Ascending aorta (tissue), 2 donors: ENCODE measurements at regions not wholly inside any gene's neighbourhood (a gene's known extent, or its start where the extent isn't known, plus 50 kb on each side); places are given as distances from the start of the nearest gene placed in this dataset.

ENCODE experiments used
- DNase-seq, 2 donors: peaks; one replicate each; pipeline ENCODE4 v3.0.0-alpha.2; 2019; ENCODE audit warnings: low spot score in 2 of 2
- H3K27ac ChIP-seq, 2 donors: fragments of 200-600 bp; sonication (generic); one replicate each; pipeline ENCODE4 v1.5.1; 2016 to 2017; ENCODE audit warnings: mild to moderate bottlenecking in 1 of 2
- H3K27me3 ChIP-seq: fragments of 200-600 bp; sonication (generic); one replicate; pipeline ENCODE4 v1.5.1; 2017
- H3K36me3 ChIP-seq, 2 donors: fragments of 200-600 bp; sonication (generic); one replicate each; pipeline ENCODE4 v1.5.1; 2016
- H3K4me1 ChIP-seq, 2 donors: fragments of 200-600 bp; sonication (generic); one replicate each; pipeline ENCODE4 v1.5.1; 2016 to 2017; ENCODE audit warnings: mild to moderate bottlenecking in 1 of 2
- H3K4me3 ChIP-seq, 2 donors: fragments of 200-600 bp; sonication (generic); one replicate each; pipeline ENCODE4 v1.5.1; 2016 to 2017; ENCODE audit warnings: mild to moderate bottlenecking in 1 of 2
- H3K9me3 ChIP-seq, 2 donors: fragments of 200-600 bp; sonication (generic); one replicate each; pipeline ENCODE4 v1.5.1; 2016
- CTCF ChIP-seq, 3 experiments: fragments of 200-600 bp in 2 of 3; fragments of 450-650 bp in 1 of 3; sonication (generic) in 2 of 3; IDR thresholded peaks; one replicate each; pipeline ENCODE4 v1.5.1; 2016 to 2019; ENCODE audit warnings: antibody characterized with exemption in 3 of 3, mild to moderate bottlenecking in 1 of 3, moderate library complexity in 1 of 3
- intact Hi-C: fragments of 100-400 bp; cut with DNase I; formaldehyde crosslinking; loops from one replicate; pipeline ENCODE4 v1.15.1; 2023

- Histone ChIP-seq H3K4me3 (no peak overlapping the region), H3K27ac (no peak overlapping the region), H3K36me3 (no peaks in the 10 kb centered on the region), H3K4me1 (no peaks in the 10 kb centered on the region), H3K27me3 (no peaks in the 10 kb centered on the region), H3K9me3 (no peaks in the 10 kb centered on the region)
- no peak for TF ChIP-seq CTCF (IDR thresholded peaks at IDR 0.05)
- intact Hi-C loops: no loop called here
- DNase-seq: no peak
Measured at GRCh38 chr5:74433896-74434829, 206.4 kb downstream of the ENC1 start.

- H3K9me3 ChIP-seq: no peaks in the 10 kb centered on the region
- no peak for DNase-seq
- H3K36me3 ChIP-seq: no peaks in the 10 kb centered on the region
- H3K4me1 ChIP-seq: no peaks in the 10 kb centered on the region
- no peak overlapping the region for H3K27ac ChIP-seq
- no peak for TF ChIP-seq CTCF (IDR thresholded peaks at IDR 0.05)
- intact Hi-C loops: no loop called here
- no peaks in the 10 kb centered on the region for H3K27me3 ChIP-seq
- no peak overlapping the region for H3K4me3 ChIP-seq
Measured at GRCh38 chr5:74433255-74433895, 207.2 kb downstream of the ENC1 start.

- H3K9me3 ChIP-seq: no peaks in the 10 kb centered on the region
- no peaks in the 10 kb centered on the region for H3K36me3 ChIP-seq
- H3K27me3 ChIP-seq: no peaks in the 10 kb centered on the region
- intact Hi-C loops: no loop called here
- DNase-seq: no peak
- no peak overlapping the region for H3K27ac ChIP-seq
- H3K4me1 ChIP-seq: no peaks in the 10 kb centered on the region
- no peak for TF ChIP-seq CTCF (IDR thresholded peaks at IDR 0.05)
- no peak overlapping the region for H3K4me3 ChIP-seq
Measured at GRCh38 chr5:74432721-74433120, 207.8 kb downstream of the ENC1 start.

- intact Hi-C loops: no loop called here
- Histone ChIP-seq H3K9me3 (no peaks in the 10 kb centered on the region), H3K27me3 (no peaks in the 10 kb centered on the region), H3K27ac (no peak overlapping the region), H3K36me3 (no peaks in the 10 kb centered on the region), H3K4me3 (no peak overlapping the region), H3K4me1 (no peaks in the 10 kb centered on the region)
- no peak for DNase-seq
- no peak for TF ChIP-seq CTCF (IDR thresholded peaks at IDR 0.05)
Measured at GRCh38 chr5:74432216-74432615, 208.3 kb downstream of the ENC1 start.

- TF ChIP-seq CTCF (IDR thresholded peaks at IDR 0.05): no peak
- H3K9me3 ChIP-seq: no peaks in the 10 kb centered on the region
- H3K4me1 ChIP-seq: no peaks in the 10 kb centered on the region
- H3K27ac ChIP-seq: no peak overlapping the region
- DNase-seq: no peak
- no peaks in the 10 kb centered on the region for H3K36me3 ChIP-seq
- no peak overlapping the region for H3K4me3 ChIP-seq
- intact Hi-C loops: no loop called here
- no peaks in the 10 kb centered on the region for H3K27me3 ChIP-seq
Measured at GRCh38 chr5:74431290-74431669, 209.2 kb downstream of the ENC1 start.
